Mesodermal cell (in vitro differentiated cells): ENCODE measurements at regions not wholly inside any gene's neighbourhood (a gene's known extent, or its start where the extent isn't known, plus 50 kb on each side); places are given as distances from the start of the nearest gene placed in this dataset.

Experiments
- H3K27ac ChIP-seq: 2 replicates; pipeline ENCODE4 v1.7.0; 2013; ENCODE audit warnings: mild to moderate bottlenecking, low read depth, low read length, moderate library complexity; ENCODE audit not compliant: severe bottlenecking
- H3K36me3 ChIP-seq: 2 replicates; pipeline ENCODE4 v1.7.1; 2013; ENCODE audit warnings: mild to moderate bottlenecking, low read length, moderate library complexity; ENCODE audit not compliant: control insufficient read depth, insufficient read depth
- H3K4me1 ChIP-seq: one replicate; pipeline ENCODE4 v1.7.1; 2013; ENCODE audit warnings: mild to moderate bottlenecking, low read length; ENCODE audit not compliant: insufficient read depth, control insufficient read depth, poor library complexity, severe bottlenecking
- H3K4me3 ChIP-seq: 2 replicates; pipeline ENCODE4 v1.7.0; 2013; ENCODE audit warnings: low read length, control low read depth, mild to moderate bottlenecking; ENCODE audit not compliant: insufficient read depth, poor library complexity, severe bottlenecking; ENCODE audit errors: extremely low read depth
- H3K9me3 ChIP-seq: 2 replicates; pipeline ENCODE4 v1.7.1; 2013; ENCODE audit warnings: mild to moderate bottlenecking, low read length, moderate library complexity; ENCODE audit not compliant: control insufficient read depth
- WGBS, 2 experiments: methylation state at CpG; one replicate each; pipeline ENCODE4 v1.1.5; 2013; ENCODE audit warnings: missing lambda C conversion rate in 2 of 2; ENCODE audit not compliant: insufficient coverage in 2 of 2; 5-methylcytosine and 5-hydroxymethylcytosine counted together

DNA sequence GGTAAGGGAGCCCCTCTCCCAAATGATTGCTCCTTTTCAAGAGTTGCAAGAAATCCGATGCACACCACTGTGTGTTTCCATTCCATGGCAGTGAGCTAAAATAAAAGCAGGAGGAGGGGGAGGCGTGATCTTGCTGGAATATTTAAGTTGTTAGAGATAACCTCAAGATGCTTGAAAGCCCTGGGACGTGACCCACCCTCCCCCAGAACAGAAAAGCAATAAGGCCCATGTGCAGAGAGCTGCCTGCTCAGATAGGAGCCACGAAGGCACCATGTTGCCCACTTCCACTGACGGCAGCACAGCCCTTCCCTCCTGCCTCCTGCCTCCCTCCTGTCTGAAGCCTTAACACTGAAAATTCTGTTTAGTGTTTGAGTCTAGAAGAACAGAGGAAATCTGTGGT lies 432.6 kb upstream of the CDH4 start:
- H3K9me3 ChIP-seq: no peaks in the 10 kb centered on the region
- H3K4me1 ChIP-seq: no peaks in the 10 kb centered on the region
- H3K27ac ChIP-seq: no peak overlapping the region
- H3K4me3 ChIP-seq: no peak overlapping the region
- H3K36me3 ChIP-seq: no peaks in the 10 kb centered on the region
- WGBS, 2 experiments: 40% methylated on average over 1 of the region's 5 CpGs; no CpG with 5 or more reads in 1 of the 2 experiments

DNA sequence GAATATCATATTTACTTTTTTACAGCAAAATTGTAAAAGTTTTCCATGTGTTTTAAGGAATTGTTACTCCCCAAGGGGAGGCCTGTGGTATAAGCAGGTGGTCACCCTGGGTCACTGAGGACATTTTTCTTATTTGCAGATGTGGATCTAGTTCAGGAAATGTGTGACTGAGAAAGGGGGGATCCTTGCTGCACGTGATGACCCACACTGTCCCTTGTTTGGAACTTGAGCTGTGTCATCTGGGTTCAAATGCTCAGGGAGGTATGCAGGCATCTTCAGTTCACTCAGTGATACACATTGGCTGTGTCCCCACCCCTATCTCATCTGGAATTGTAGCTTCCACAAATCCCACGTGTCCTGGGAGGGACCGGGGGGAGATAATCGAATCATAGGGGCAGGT lies 431.9 kb upstream of the CDH4 start:
- no peak overlapping the region for H3K4me3 ChIP-seq
- H3K9me3 ChIP-seq: no peaks in the 10 kb centered on the region
- WGBS, 2 experiments: 96 to 100% methylated on average over 4 of the region's 4 CpGs
- no peaks in the 10 kb centered on the region for H3K4me1 ChIP-seq
- no peak overlapping the region for H3K27ac ChIP-seq
- H3K36me3 ChIP-seq: no peaks in the 10 kb centered on the region

DNA sequence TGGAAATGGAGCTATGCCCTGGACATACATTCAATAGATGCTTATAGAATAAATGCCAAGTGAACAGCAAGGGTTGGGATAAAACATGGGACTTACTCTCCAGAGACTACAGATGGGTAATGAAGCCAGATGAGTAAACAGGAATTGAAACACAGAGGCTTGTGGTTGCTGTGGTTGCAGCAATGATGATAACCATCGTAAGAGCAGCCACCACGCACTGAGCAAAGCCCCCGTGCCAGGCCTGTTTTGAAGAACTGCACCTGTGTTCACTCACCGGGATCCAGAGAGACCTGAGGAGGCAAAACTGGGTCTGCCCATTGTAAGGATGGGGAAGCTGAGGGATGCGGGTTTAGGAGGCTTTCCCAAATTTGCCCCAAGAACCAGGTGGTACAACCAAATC lies 431.1 kb upstream of the CDH4 start:
- WGBS, 2 experiments: 92 to 94% methylated on average over 4 of the region's 5 CpGs
- H3K4me3 ChIP-seq: no peak overlapping the region
- H3K27ac ChIP-seq: no peak overlapping the region
- H3K9me3 ChIP-seq: no peaks in the 10 kb centered on the region
- no peaks in the 10 kb centered on the region for H3K4me1 ChIP-seq
- no peaks in the 10 kb centered on the region for H3K36me3 ChIP-seq

DNA sequence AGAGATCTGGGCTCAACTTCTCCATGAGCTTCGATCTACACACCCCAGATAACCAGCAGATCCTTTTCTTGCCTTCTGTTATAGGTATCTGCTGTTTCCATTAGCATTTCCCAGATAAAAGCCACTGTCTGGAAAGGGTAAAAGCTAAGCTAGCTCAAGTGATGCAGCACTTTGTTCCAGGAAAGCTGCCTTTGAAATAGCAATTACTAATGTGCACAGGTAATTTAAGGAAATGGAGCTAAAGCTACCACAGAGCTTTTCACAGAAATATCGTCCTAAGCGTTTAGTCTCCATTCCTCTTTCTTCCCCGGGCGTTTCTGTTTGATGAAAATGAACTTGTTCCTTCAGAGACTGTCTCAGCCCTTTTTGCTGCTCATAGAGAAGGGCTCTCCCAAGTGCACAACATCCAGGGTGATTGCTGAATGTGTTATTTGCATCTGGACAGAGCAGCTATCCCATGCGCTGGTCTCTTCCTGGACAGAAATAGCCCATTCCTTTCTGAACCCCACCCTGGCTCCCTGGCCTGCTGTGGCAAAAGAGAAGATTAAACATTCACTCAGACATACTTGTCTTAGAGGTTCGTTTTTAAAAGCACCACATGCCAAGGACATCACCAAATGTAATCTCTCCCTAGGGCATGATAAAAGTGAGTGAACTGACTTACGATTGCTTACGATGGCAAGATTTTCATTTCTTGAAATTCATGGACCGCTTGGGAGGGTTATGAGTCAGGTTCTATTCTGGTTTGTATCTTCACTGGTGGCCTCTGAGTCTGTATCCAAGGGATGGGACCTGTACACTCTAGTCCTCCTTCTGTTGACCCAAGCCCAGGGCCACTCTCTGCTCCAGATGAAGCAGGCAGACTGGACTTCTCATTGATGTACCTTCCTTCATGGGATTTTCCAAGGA lies 429.1 kb upstream of the CDH4 start:
- Histone ChIP-seq H3K36me3 (no peaks in the 10 kb centered on the region), H3K4me1 (no peaks in the 10 kb centered on the region), H3K4me3 (no peak overlapping the region), H3K27ac (no peak overlapping the region), H3K9me3 (no peaks in the 10 kb centered on the region)
- WGBS, 2 experiments: 93 to 97% methylated on average over 5 to 8 of the region's 10 CpGs

DNA sequence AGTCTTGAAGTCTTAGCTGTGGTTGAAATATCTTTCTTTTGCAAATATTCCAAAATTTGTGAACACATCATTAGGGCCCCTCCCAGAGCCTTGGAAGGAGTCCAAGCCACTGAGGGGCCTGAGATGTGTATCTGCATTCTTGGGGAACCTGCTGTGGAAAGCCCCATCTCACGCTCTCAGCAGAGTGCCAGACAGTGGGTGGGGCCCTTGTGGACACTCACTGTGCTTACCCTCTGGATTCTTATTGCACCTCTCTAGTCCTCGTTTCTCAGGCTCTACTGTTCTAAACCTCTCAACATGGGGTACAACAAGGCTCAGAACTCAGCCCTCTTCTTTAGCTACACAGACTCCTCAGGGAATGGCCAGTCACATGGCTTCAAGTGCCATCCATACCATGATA lies 416.2 kb upstream of the CDH4 start:
- no peaks in the 10 kb centered on the region for H3K36me3 ChIP-seq
- no peak overlapping the region for H3K4me3 ChIP-seq
- no peaks in the 10 kb centered on the region for H3K4me1 ChIP-seq
- no peaks in the 10 kb centered on the region for H3K9me3 ChIP-seq
- H3K27ac ChIP-seq: no peak overlapping the region
- WGBS, 2 experiments: 69 to 75% methylated on average over 2 of the region's 2 CpGs

DNA sequence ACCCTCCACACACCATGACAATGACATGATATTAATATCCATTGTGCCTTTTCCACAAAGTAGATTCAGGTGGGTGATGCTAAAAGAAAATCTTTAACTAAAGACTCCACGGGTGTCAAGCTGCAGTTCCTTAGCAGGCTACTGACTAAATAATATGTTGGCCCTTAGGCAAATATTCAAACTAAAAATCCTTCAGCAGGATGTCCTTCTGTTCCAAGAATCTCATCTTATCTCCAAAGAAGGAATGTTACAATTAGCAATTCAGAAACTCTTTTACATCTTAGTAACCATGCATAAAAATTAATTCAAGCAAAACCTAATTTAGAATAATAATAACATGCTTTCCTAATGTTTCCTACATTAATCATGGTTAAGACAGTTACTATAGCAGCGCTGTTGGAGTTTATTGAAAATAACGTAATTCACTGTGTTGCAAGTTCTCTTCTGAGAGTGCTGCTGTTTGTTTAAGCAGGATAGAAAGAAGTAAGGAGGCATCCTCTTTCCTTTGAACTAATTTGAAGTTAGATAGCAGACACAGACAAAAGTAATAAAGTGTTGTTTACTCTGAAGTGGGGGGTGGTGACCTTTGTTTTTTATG lies 414.8 kb upstream of the CDH4 start:
- Histone ChIP-seq H3K4me1 (no peaks in the 10 kb centered on the region), H3K4me3 (no peak overlapping the region), H3K9me3 (no peaks in the 10 kb centered on the region), H3K36me3 (no peaks in the 10 kb centered on the region), H3K27ac (no peak overlapping the region)
- 67% methylated on average over 1 of the region's 3 CpGs for WGBS, 2 experiments

DNA sequence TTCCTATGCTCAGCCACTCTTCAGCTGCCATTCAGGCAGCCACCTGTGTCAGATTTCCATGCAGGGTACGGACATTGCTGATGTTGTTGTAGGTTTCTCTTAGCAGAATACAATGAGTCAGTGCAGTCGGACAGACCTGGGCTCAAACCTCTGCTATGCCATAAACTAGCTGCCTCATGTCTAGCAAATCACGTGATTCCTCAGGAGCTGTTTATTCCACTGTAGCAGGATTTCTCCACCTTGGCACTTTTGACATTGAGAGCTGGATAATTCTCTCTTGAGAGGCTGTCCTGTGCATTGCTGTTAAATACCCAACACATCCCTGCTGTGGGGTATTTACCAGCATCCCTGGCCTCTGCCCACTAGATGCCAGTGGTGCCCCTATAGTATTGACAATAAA lies 413.8 kb upstream of the CDH4 start:
- WGBS, 2 experiments: 91 to 97% methylated on average over 2 to 3 of the region's 3 CpGs
- no peak overlapping the region for H3K4me3 ChIP-seq
- H3K27ac ChIP-seq: no peak overlapping the region
- H3K36me3 ChIP-seq: no peaks in the 10 kb centered on the region
- no peaks in the 10 kb centered on the region for H3K9me3 ChIP-seq
- H3K4me1 ChIP-seq: no peaks in the 10 kb centered on the region

DNA sequence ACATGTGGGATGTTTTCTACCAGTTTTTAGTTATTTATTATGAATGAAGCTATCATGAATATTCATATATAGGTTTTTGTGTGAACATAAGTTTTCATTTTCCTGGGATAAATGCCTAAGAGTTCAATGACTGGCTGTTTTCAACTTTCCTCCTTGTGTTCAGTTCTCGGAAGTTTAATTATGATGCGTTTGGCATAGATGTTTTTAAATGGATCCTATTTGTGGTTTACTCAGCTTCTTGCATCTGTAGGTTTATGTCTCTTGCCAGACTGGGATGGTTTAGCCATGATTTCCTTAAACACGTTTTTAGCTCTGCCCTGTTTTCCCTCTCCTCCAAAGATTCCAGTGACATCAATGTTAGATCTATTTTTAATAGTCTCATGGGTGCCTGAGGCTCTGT lies 411.1 kb upstream of the CDH4 start:
- H3K27ac ChIP-seq: no peak overlapping the region
- H3K36me3 ChIP-seq: no peaks in the 10 kb centered on the region
- H3K4me1 ChIP-seq: no peaks in the 10 kb centered on the region
- no peak overlapping the region for H3K4me3 ChIP-seq
- 100% methylated on average over 2 of the region's 3 CpGs; no CpG with 5 or more reads in 1 of the 2 experiments for WGBS, 2 experiments
- H3K9me3 ChIP-seq: no peaks in the 10 kb centered on the region

DNA sequence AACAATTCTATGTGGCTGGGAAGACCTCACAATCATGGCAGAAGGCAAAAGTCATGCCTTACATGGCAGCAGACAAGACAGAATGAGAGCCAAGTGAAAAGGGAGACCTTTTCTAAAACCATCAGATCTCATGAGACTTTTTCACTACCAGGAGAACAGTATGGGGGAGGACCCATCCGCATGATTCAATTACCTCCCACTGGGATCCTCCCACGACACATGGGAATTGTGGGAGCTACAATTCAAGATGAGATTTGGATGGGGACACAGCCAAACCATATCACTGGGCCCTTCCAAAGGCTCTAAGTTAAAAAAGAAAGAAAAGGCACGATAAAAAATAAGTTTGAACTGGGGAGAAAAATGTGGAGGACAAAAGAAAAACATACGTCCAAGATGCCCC lies 406.9 kb upstream of the CDH4 start:
- no peak overlapping the region for H3K4me3 ChIP-seq
- H3K4me1 ChIP-seq: no peaks in the 10 kb centered on the region
- WGBS, 2 experiments: 78 to 100% methylated on average over 1 of the region's 4 CpGs

DNA sequence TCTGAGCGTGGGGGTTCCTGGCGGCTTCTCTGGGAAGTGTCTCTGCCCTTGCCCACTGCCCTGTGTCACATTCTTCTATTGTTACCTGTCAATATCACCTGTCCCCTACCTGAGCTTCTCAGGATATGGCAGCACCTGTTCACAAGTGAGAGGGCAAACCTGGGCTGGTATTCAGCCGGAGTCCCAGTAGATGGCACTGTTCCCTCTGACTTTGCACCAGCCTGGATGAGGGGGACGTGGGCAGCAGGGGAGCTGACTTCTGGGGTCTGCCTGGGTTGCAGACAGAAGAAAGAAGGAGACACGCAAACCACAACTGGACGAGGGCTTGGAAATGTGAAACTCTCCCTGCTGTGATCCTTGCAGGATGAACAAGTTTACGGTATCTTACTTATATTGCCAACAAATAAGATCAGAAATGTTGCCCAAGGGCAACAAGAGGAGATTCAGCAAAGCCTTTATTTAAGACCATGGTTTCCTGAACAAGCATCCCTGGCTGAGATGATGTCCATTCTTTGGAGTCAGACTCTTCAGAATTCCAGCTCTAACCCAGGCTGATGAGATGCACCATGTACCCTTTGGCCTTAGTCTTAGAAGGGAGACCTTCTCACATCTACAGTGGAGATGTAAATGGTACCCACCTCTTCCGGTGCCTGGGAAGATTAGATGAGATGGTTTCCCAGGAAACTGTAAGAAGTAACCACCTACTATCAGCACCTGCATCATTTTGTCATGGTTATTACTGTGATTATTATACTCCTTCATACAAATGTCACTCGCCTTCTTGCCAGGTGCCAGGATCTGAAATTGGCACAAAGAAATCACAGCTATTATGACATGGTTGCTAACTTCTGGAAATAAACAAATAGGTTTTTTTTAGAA lies 400.0 kb upstream of the CDH4 start:
- Histone ChIP-seq H3K36me3 (no peaks in the 10 kb centered on the region), H3K27ac (no peak overlapping the region), H3K4me1 (no peaks in the 10 kb centered on the region), H3K9me3 (peaks cover 4% of the 10 kb centered on the region), H3K4me3 (no peak overlapping the region)
- WGBS, 2 experiments: 39 to 44% methylated on average over 6 to 7 of the region's 9 CpGs

More for the DNA sequence above, 406.9 kb upstream of the CDH4 start:
- Histone ChIP-seq H3K9me3 (no peaks in the 10 kb centered on the region), H3K27ac (no peak overlapping the region), H3K36me3 (no peaks in the 10 kb centered on the region)
